T-helper 1 cell treated with Interleukin-12 subunit alpha and Interleukin-12 subunit beta and Interleukin-4 antibody, amounts not matched to agents 30 μg/mL and 1 μg/mL, for 36 hours (primary cell): ENCODE measurements at regions not wholly inside any gene's neighbourhood (a gene's known extent, or its start where the extent isn't known, plus 50 kb on each side); places are given as distances from the start of the nearest gene placed in this dataset.
"Not testable (repeated sequence)": the region's sequence is repeated elsewhere in the genome, so short reads cannot be mapped to it uniquely, and the experiment has no call there.

Experiments
- H3K27ac Mint-ChIP-seq: one replicate; pipeline ENCODE4 v1.8.0; 2021; ENCODE audit warnings: mild to moderate bottlenecking, mixed read lengths
- H3K27me3 Mint-ChIP-seq: one replicate; pipeline ENCODE4 v1.8.0; 2021; ENCODE audit warnings: low read depth, mixed read lengths
- H3K36me3 Mint-ChIP-seq: one replicate; pipeline ENCODE4 v1.8.0; 2021; ENCODE audit warnings: low read depth, mixed read lengths
- H3K4me1 Mint-ChIP-seq: one replicate; pipeline ENCODE4 v1.8.0; 2021; ENCODE audit warnings: low read depth, mixed read lengths
- H3K4me3 Mint-ChIP-seq: one replicate; pipeline ENCODE4 v1.8.0; 2021; ENCODE audit warnings: mild to moderate bottlenecking, moderate library complexity, mixed read lengths
- H3K9me3 Mint-ChIP-seq: one replicate; pipeline ENCODE4 v1.8.0; 2021; ENCODE audit warnings: mixed read lengths

- H3K4me3 Mint-ChIP-seq: no peak overlapping the region
These were observed 101.4 kb downstream of the ZNF365 start for GRCh38 chr10:62475551-62475950.

GRCh38 chr10:62479523-62479922, 105.4 kb downstream of the ZNF365 start:
- peaks cover 4% of the 10 kb centered on the region for H3K27me3 Mint-ChIP-seq
- no peaks in the 10 kb centered on the region for H3K4me1 Mint-ChIP-seq
- no peak overlapping the region for H3K27ac Mint-ChIP-seq
- H3K36me3 Mint-ChIP-seq: no peaks in the 10 kb centered on the region
- H3K4me3 Mint-ChIP-seq: no peak overlapping the region
- no peaks in the 10 kb centered on the region for H3K9me3 Mint-ChIP-seq

More at GRCh38 chr10:62475551-62475950, 101.4 kb downstream of the ZNF365 start:
- Mint-ChIP-seq H3K27me3 (peaks cover 13% of the 10 kb centered on the region), H3K36me3 (no peaks in the 10 kb centered on the region), H3K9me3 (no peaks in the 10 kb centered on the region), H3K27ac (no peak overlapping the region), H3K4me1 (no peaks in the 10 kb centered on the region)

GRCh38 chr10:62480196-62480595, 106.0 kb downstream of the ZNF365 start:
- no peak overlapping the region for H3K27ac Mint-ChIP-seq
- H3K36me3 Mint-ChIP-seq: no peaks in the 10 kb centered on the region
- H3K4me1 Mint-ChIP-seq: no peaks in the 10 kb centered on the region

GRCh38 chr10:62482581-62482980, 108.4 kb downstream of the ZNF365 start:
- Mint-ChIP-seq H3K4me1 (no peaks in the 10 kb centered on the region), H3K36me3 (no peaks in the 10 kb centered on the region), H3K27ac (no peak overlapping the region), H3K9me3 (no peaks in the 10 kb centered on the region), H3K4me3 (no peak overlapping the region), H3K27me3 (peaks cover 4% of the 10 kb centered on the region)

More at GRCh38 chr10:62480196-62480595, 106.0 kb downstream of the ZNF365 start:
- peaks cover 4% of the 10 kb centered on the region for H3K27me3 Mint-ChIP-seq
- H3K9me3 Mint-ChIP-seq: no peaks in the 10 kb centered on the region
- H3K4me3 Mint-ChIP-seq: no peak overlapping the region

GRCh38 chr10:62491597-62491996, 117.4 kb downstream of the ZNF365 start:
- H3K36me3 Mint-ChIP-seq: no peaks in the 10 kb centered on the region
- no peak overlapping the region for H3K4me3 Mint-ChIP-seq
- no peaks in the 10 kb centered on the region for H3K4me1 Mint-ChIP-seq
- H3K9me3 Mint-ChIP-seq: no peaks in the 10 kb centered on the region
- H3K27me3 Mint-ChIP-seq: peaks cover 26% of the 10 kb centered on the region
- H3K27ac Mint-ChIP-seq: no peak overlapping the region

GRCh38 chr10:62492012-62492869, 118.1 kb downstream of the ZNF365 start:
- Mint-ChIP-seq H3K27me3 (peaks cover 30% of the 10 kb centered on the region), H3K4me1 (no peaks in the 10 kb centered on the region), H3K27ac (no peak overlapping the region), H3K36me3 (no peaks in the 10 kb centered on the region), H3K4me3 (no peak overlapping the region), H3K9me3 (no peaks in the 10 kb centered on the region)

- Mint-ChIP-seq H3K36me3 (no peaks in the 10 kb centered on the region), H3K27ac (no peak overlapping the region)
These were observed 118.7 kb downstream of the ZNF365 start for GRCh38 chr10:62492870-62493180.

GRCh38 chr10:62496925-62497324, 122.8 kb downstream of the ZNF365 start:
- no peak overlapping the region for H3K4me3 Mint-ChIP-seq
- H3K27me3 Mint-ChIP-seq: peaks cover 43% of the 10 kb centered on the region
- no peaks in the 10 kb centered on the region for H3K4me1 Mint-ChIP-seq
- no peak overlapping the region for H3K27ac Mint-ChIP-seq
- H3K36me3 Mint-ChIP-seq: no peaks in the 10 kb centered on the region
- H3K9me3 Mint-ChIP-seq: no peaks in the 10 kb centered on the region

More at GRCh38 chr10:62492870-62493180, 118.7 kb downstream of the ZNF365 start:
- Mint-ChIP-seq H3K4me3 (no peak overlapping the region), H3K27me3 (peaks cover 30% of the 10 kb centered on the region), H3K9me3 (no peaks in the 10 kb centered on the region), H3K4me1 (no peaks in the 10 kb centered on the region)

GRCh38 chr10:62498271-62498670, 124.1 kb downstream of the ZNF365 start:
- H3K4me3 Mint-ChIP-seq: no peak overlapping the region
- H3K4me1 Mint-ChIP-seq: no peaks in the 10 kb centered on the region
- H3K27me3 Mint-ChIP-seq: peaks cover 36% of the 10 kb centered on the region
- H3K9me3 Mint-ChIP-seq: no peaks in the 10 kb centered on the region
- H3K36me3 Mint-ChIP-seq: no peaks in the 10 kb centered on the region
- H3K27ac Mint-ChIP-seq: no peak overlapping the region

- H3K27ac Mint-ChIP-seq, H3K4me3 Mint-ChIP-seq, H3K9me3 Mint-ChIP-seq, H3K36me3 Mint-ChIP-seq, H3K4me1 Mint-ChIP-seq: not testable (repeated sequence)
- H3K27me3 Mint-ChIP-seq: peaks cover 26% of the 10 kb centered on the region
These were observed 125.9 kb downstream of the ZNF365 start for GRCh38 chr10:62500116-62500515.

- H3K27ac Mint-ChIP-seq: no peak overlapping the region
- no peaks in the 10 kb centered on the region for H3K9me3 Mint-ChIP-seq
- H3K27me3 Mint-ChIP-seq: peaks cover 20% of the 10 kb centered on the region
- H3K4me3 Mint-ChIP-seq: no peak overlapping the region
- no peaks in the 10 kb centered on the region for H3K4me1 Mint-ChIP-seq
- H3K36me3 Mint-ChIP-seq: no peaks in the 10 kb centered on the region
These were observed 127.4 kb downstream of the ZNF365 start for GRCh38 chr10:62501547-62501946.

- Mint-ChIP-seq H3K9me3 (no peaks in the 10 kb centered on the region), H3K27ac (no peak overlapping the region), H3K27me3 (peaks cover 17% of the 10 kb centered on the region), H3K4me3 (no peak overlapping the region), H3K4me1 (no peaks in the 10 kb centered on the region), H3K36me3 (no peaks in the 10 kb centered on the region)
These were observed 128.9 kb downstream of the ZNF365 start for GRCh38 chr10:62502995-62503613.

- H3K27ac Mint-ChIP-seq: no peak overlapping the region
- no peak overlapping the region for H3K4me3 Mint-ChIP-seq
- no peaks in the 10 kb centered on the region for H3K9me3 Mint-ChIP-seq
- H3K27me3 Mint-ChIP-seq: peaks cover 17% of the 10 kb centered on the region
- H3K36me3 Mint-ChIP-seq: no peaks in the 10 kb centered on the region
- H3K4me1 Mint-ChIP-seq: no peaks in the 10 kb centered on the region
These were observed 129.7 kb downstream of the ZNF365 start for GRCh38 chr10:62503872-62504271.

- Mint-ChIP-seq H3K36me3 (no peaks in the 10 kb centered on the region), H3K4me3 (no peak overlapping the region), H3K4me1 (no peaks in the 10 kb centered on the region), H3K9me3 (no peaks in the 10 kb centered on the region), H3K27me3 (peaks cover 7% of the 10 kb centered on the region), H3K27ac (no peak overlapping the region)
These were observed 132.2 kb downstream of the ZNF365 start for GRCh38 chr10:62506371-62506770.

GRCh38 chr10:62511238-62511637, 137.1 kb downstream of the ZNF365 start:
- no peak overlapping the region for H3K27ac Mint-ChIP-seq
- H3K4me3 Mint-ChIP-seq: no peak overlapping the region
- H3K4me1 Mint-ChIP-seq: no peaks in the 10 kb centered on the region
- H3K9me3 Mint-ChIP-seq: no peaks in the 10 kb centered on the region
- H3K27me3 Mint-ChIP-seq: peaks cover 11% of the 10 kb centered on the region
- no peaks in the 10 kb centered on the region for H3K36me3 Mint-ChIP-seq
